MCF 10A (cell line): ENCODE measurements at regions not wholly inside any gene's neighbourhood (a gene's known extent, or its start where the extent isn't known, plus 50 kb on each side); places are given as distances from the start of the nearest gene placed in this dataset.

Experiments
- BruUV-seq: library from RNA; stranded (reverse); fragments of 400-500 nt; replicated peaks from 2 replicates; lab custom pipeline; 2021; lab: Mats Ljungman, UMichigan
- CTCF ChIA-PET: fragments of 300-600 bp; sonication (Branson Sonifier 250); formaldehyde crosslinking; extraction: SDS; loops from one replicate; lab custom pipeline; 2021; ENCODE audit warnings: antibody characterized with exemption, inconsistent platforms; lab: Yijun Ruan, JAX
- POLR2A ChIA-PET: fragments of 300-600, 350-650 bp; sonication (Branson Sonifier 250); formaldehyde crosslinking; extraction: SDS; loops from one replicate; lab custom pipeline; 2020; ENCODE audit warnings: antibody characterized with exemption, inconsistent platforms; lab: Yijun Ruan, JAX
- DNase-seq: peaks from one replicate; pipeline ENCODE4 v3.0.0-alpha.2; 2018; ENCODE audit not compliant: unreplicated experiment
- H3K27ac Mint-ChIP-seq: one replicate; pipeline ENCODE4 v1.8.0; 2022; ENCODE audit warnings: mild to moderate bottlenecking, low read depth, mixed read lengths; ENCODE audit not compliant: unreplicated experiment
- H3K27me3 Mint-ChIP-seq: one replicate; pipeline ENCODE4 v1.8.0; 2022; ENCODE audit warnings: mixed read lengths; ENCODE audit not compliant: insufficient read depth, unreplicated experiment
- H3K36me3 Mint-ChIP-seq: one replicate; pipeline ENCODE4 v1.8.0; 2022; ENCODE audit warnings: mild to moderate bottlenecking, moderate library complexity, mixed read lengths; ENCODE audit not compliant: insufficient read depth, unreplicated experiment
- H3K4me1 Mint-ChIP-seq: one replicate; pipeline ENCODE4 v1.8.0; 2022; ENCODE audit warnings: mixed read lengths; ENCODE audit not compliant: insufficient read depth, unreplicated experiment
- H3K4me3 Mint-ChIP-seq: one replicate; pipeline ENCODE4 v1.8.0; 2022; ENCODE audit warnings: mild to moderate bottlenecking, moderate library complexity, mixed read lengths; ENCODE audit not compliant: unreplicated experiment
- H3K9me3 Mint-ChIP-seq: one replicate; pipeline ENCODE4 v1.8.0; 2022; ENCODE audit warnings: mixed read lengths; ENCODE audit not compliant: unreplicated experiment
- intact Hi-C: fragments of 100-400 bp; cut with micrococcal nuclease; formaldehyde crosslinking; loops from 2 replicates; pipeline ENCODE4 v1.14.1; 2022
- TF ChIP-seq, protein P1 (sequence below): fragments of 200-600 bp; IDR thresholded peaks from one replicate; pipeline ENCODE4 v1.8.0; 2022; ENCODE audit warnings: antibody characterized with exemption, mild to moderate bottlenecking; ENCODE audit not compliant: unreplicated experiment

DNA sequence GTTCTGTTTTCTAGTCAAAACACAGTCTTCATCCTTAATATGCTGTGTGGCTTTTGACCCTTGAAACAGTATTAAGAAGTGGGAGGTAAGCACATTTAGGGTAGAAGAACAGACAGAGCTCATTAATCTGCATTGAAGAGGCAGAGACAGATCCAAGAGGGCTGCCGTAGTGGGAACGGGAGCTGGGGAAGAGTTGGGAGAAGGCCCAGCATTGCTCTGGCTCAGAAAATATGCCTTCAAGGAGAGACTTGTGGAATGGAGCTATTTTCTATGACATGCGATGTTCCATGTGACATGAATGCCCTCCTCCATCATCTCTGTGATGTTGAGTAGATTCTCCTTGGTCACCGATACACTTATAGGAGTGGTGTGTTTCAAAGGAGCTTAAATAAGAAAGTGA lies 273.3 kb upstream of the BOD1L1 start:
- H3K9me3 Mint-ChIP-seq: no peaks in the 10 kb centered on the region
- ChIA-PET POLR2A (no interaction called here), CTCF (interaction anchor here (0.6 kb wide), 1 partner anchor 1036 kb away, joined by 3 read pairs; no protein-coding TSS in a partner anchor)
- intact Hi-C loops: no loop called here
- TF ChIP-seq, protein P1, sequence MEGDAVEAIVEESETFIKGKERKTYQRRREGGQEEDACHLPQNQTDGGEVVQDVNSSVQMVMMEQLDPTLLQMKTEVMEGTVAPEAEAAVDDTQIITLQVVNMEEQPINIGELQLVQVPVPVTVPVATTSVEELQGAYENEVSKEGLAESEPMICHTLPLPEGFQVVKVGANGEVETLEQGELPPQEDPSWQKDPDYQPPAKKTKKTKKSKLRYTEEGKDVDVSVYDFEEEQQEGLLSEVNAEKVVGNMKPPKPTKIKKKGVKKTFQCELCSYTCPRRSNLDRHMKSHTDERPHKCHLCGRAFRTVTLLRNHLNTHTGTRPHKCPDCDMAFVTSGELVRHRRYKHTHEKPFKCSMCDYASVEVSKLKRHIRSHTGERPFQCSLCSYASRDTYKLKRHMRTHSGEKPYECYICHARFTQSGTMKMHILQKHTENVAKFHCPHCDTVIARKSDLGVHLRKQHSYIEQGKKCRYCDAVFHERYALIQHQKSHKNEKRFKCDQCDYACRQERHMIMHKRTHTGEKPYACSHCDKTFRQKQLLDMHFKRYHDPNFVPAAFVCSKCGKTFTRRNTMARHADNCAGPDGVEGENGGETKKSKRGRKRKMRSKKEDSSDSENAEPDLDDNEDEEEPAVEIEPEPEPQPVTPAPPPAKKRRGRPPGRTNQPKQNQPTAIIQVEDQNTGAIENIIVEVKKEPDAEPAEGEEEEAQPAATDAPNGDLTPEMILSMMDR: no peak
- no peak overlapping the region for H3K4me3 Mint-ChIP-seq
- H3K4me1 Mint-ChIP-seq: peaks cover 11% of the 10 kb centered on the region
- BruUV-seq: no TSS peak
- no peak for DNase-seq
- H3K27me3 Mint-ChIP-seq: no peaks in the 10 kb centered on the region
- no peaks in the 10 kb centered on the region for H3K36me3 Mint-ChIP-seq
- no peak overlapping the region for H3K27ac Mint-ChIP-seq

DNA sequence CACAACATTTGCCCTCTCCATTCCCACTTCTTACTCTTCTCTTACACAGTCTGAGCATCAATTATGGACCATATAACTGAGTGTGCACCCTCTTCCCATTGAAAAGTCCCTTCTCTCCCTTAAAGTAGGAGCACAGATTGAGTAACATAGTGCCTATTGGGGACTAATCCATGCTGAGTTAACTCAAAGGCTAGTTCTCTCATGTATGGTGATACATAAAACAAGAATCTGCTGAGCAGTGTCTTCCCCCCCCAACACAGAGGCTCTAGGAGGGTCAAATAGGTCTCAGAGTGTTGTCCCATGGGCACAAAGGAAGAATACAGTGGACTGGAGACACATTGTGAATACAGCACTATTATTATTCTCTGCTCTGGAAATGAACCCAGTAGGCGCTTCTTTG lies 274.6 kb upstream of the BOD1L1 start:
- Mint-ChIP-seq H3K9me3 (no peaks in the 10 kb centered on the region), H3K4me1 (peaks cover 25% of the 10 kb centered on the region), H3K36me3 (peaks cover 7% of the 10 kb centered on the region), H3K27ac (no peak overlapping the region), H3K27me3 (no peaks in the 10 kb centered on the region), H3K4me3 (no peak overlapping the region)
- DNase-seq: no peak
- intact Hi-C loops: no loop called here
- TF ChIP-seq, protein P1: no peak
- ChIA-PET POLR2A (interaction anchor here (0.7 to 1.6 kb wide), 2 partner anchors 196 to 1099 kb away, joined by 5 to 9 read pairs; no protein-coding TSS in a partner anchor), CTCF (no interaction called here)
- BruUV-seq: no TSS peak

DNA sequence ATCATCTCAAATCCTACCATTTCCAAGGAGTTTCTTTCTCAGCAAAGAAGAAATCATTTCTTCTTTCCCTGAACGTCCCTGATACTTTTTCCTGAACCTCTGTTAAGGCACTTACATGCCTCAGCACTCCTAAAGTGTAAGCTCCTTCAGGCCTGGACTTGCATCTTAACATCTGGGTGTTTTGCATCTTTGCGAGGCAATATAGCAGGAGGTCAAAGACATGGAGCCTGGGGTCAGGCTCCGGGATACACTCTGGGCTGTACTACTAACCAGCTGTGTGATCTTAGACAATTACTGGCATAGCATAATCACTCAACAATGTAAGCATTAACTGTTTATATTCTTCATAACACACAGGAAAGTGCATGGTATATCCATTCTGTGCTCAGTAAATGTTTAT lies 275.5 kb upstream of the BOD1L1 start:
- no peaks in the 10 kb centered on the region for H3K9me3 Mint-ChIP-seq
- CTCF ChIA-PET: no interaction called here

DNA sequence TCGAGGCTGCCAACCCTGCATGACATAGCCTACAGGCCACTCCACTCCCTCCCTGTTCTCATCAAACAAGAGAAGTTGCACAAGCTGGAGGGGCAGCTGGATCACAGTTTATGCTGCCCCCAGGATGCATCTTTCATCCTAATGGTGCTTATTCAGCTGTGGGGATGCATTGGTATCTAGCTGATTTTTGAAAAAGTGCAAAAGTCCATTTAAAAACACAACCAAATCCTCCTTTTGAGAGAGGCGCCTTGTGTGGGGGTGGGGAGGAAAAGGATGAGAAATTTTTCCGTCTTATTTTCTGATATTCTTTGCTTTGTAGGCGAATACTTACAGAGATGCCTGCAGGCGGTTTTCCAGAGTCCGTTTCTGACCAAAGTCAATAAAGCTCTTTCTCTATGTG lies 276.4 kb upstream of the BOD1L1 start:
- CTCF ChIA-PET: interaction anchor here (0.6 kb wide), 1 partner anchor 1100 kb away, joined by 3 read pairs; no protein-coding TSS in a partner anchor
- POLR2A ChIA-PET: interaction anchor here (1.1 to 1.9 kb wide), 2 partner anchors 16 to 247 kb away, joined by 3 to 9 read pairs; no protein-coding TSS in a partner anchor
- Mint-ChIP-seq H3K27me3 (no peaks in the 10 kb centered on the region), H3K9me3 (no peaks in the 10 kb centered on the region), H3K27ac (no peak overlapping the region), H3K4me1 (peaks cover 36% of the 10 kb centered on the region), H3K4me3 (no peak overlapping the region), H3K36me3 (peaks cover 8% of the 10 kb centered on the region)
- TF ChIP-seq, protein P1: no peak
- intact Hi-C loops: no loop called here
- no TSS peak for BruUV-seq
- DNase-seq: no peak

More for the DNA sequence above, 275.5 kb upstream of the BOD1L1 start:
- Mint-ChIP-seq H3K27ac (no peak overlapping the region), H3K27me3 (no peaks in the 10 kb centered on the region), H3K4me3 (no peak overlapping the region), H3K36me3 (peaks cover 8% of the 10 kb centered on the region), H3K4me1 (peaks cover 33% of the 10 kb centered on the region)
- intact Hi-C loops: no loop called here
- BruUV-seq: no TSS peak
- no peak for DNase-seq
- POLR2A ChIA-PET: interaction anchor here (1.6 kb wide), 1 partner anchor 197 kb away, joined by 9 read pairs; no protein-coding TSS in a partner anchor
- TF ChIP-seq, protein P1: no peak
